ENCODE measurements at regions not wholly inside any gene's neighbourhood (a gene's known extent, or its start where the extent isn't known, plus 50 kb on each side); places are given as distances from the start of the nearest gene placed in this dataset.

GRCh38 chr3:84835366-84835765 lies 123.4 kb upstream of the CADM2 start:
- FAIRE-seq, result no peak

More at GRCh38 chr3:84835366-84835765, 123.4 kb upstream of the CADM2 start:
- Histone ChIP-seq H4K91ac (replicated peaks; ENCODE audit: insufficient read length, low read length) (no peak overlapping the region), H4K8ac (ENCODE audit: extremely low read depth, insufficient read depth, low read length) (no peak overlapping the region), H3K36me3 (ENCODE audit: control insufficient read depth in 2 of 4, insufficient read depth in 4 of 4, low read length in 3 of 4) (no peaks in the 10 kb centered on the region), H4K5ac (ENCODE audit: insufficient read length, low read depth, low read length) (no peak overlapping the region), H2BK15ac (ENCODE audit: low read length) (no peak overlapping the region), H3K79me2 (ENCODE audit: control insufficient read depth in 1 of 2, insufficient read depth in 2 of 2, low read length in 2 of 2) (no peaks in the 10 kb centered on the region), H2BK5ac (ENCODE audit: low read depth, low read length) (0 out of 2 replicates have a peak overlapping the region, but pooled peaks have one; percentile 31), H3K4me3 (ENCODE audit: extremely low read depth in 1 of 4, insufficient read depth in 2 of 4, low read depth in 3 of 4, low read length in 4 of 4) (peak overlapping the region in 1 of 4 experiments; percentile 7; a peak in 1 of 8 replicates), H3K14ac (ENCODE audit: insufficient read length) (no peak overlapping the region), H3K79me1 (ENCODE audit: low read depth, low read length) (no peaks in the 10 kb centered on the region), H2BK12ac (ENCODE audit: low read depth, low read length) (no peak overlapping the region), H3K27me3 (replicated peaks in 1 of 4; ENCODE audit: control insufficient read depth in 3 of 4, extremely low read depth in 1 of 4, insufficient read depth in 3 of 4, low read length in 3 of 4) (no peaks in the 10 kb centered on the region), H3K9ac (replicated peaks in 1 of 4; ENCODE audit: extremely low read depth in 1 of 4, low read depth in 3 of 4, low read length in 3 of 4) (no peak overlapping the region), H3K4ac (replicated peaks; ENCODE audit: insufficient read length, low read depth, low read length) (no peak overlapping the region), H2AFZ (ENCODE audit: low read length) (no peak overlapping the region), H3K18ac (ENCODE audit: extremely low read depth, low read length) (no peak overlapping the region), H4K20me1 (replicated peaks in 1 of 2; ENCODE audit: control insufficient read depth in 1 of 2, insufficient read depth in 2 of 2, low read length in 2 of 2) (no peaks in the 10 kb centered on the region), H3K23ac (ENCODE audit: insufficient read length) (no peak overlapping the region), H3K56ac (replicated peaks; ENCODE audit: insufficient read length, low read depth, low read length) (no peak overlapping the region), H3K4me2 (ENCODE audit: insufficient read depth in 1 of 2, low read depth in 2 of 2, low read length in 2 of 2) (no peak overlapping the region), H3K9me3 (ENCODE audit: insufficient read depth in 2 of 2, low read depth in 1 of 2, low read length in 1 of 2) (peaks cover 5 to 7% of the 10 kb centered on the region in 2 experiments; a peak in 2 of 4 replicates), H3K27ac (ENCODE audit: low read depth, low read length) (no peak overlapping the region; the same call in 1 of the 2 replicates), H3K4me1 (replicated peaks in 1 of 4; ENCODE audit: control insufficient read depth in 3 of 4, insufficient read depth in 4 of 4, low read length in 3 of 4) (peaks cover 0 to 9% (median 4%) of the 10 kb centered on the region in 4 experiments; a peak in 5 of 7 replicates), H2BK120ac (replicated peaks; ENCODE audit: low read depth, low read length) (no peak overlapping the region), H3K23me2 (ENCODE audit: low read depth, low read length) (no peaks in the 10 kb centered on the region), H2AK5ac (ENCODE audit: low read depth, low read length) (no peak overlapping the region), H2BK20ac (ENCODE audit: low read length) (no peak overlapping the region)
- CTCF ChIA-PET (ENCODE audit: partially characterized antibody), result interaction anchor here (1.5 kb wide), 1 partner anchor 13 kb away, joined by 3 read pairs; no protein-coding TSS in a partner anchor
- WGBS, 2 experiments (ENCODE audit: extremely low coverage in 1 of 2, insufficient coverage in 1 of 2, insufficient read length in 1 of 2, insufficient replicate concordance in 2 of 2, low coverage in 1 of 2, low lambda C conversion rate in 2 of 2, missing lambda C conversion rate in 1 of 2), result 97% methylated on average over 2 of the region's 2 CpGs; no CpG with 5 or more reads in 1 of the 2 experiments
- no peak for DNase-seq (ENCODE audit: low read depth in 1 of 2, low spot score in 2 of 2)
- TF ChIP-seq GABPA (IDR thresholded peaks at IDR 0.05; ENCODE audit: borderline replicate concordance, insufficient read depth, low read length) (no peak), RBBP5 (IDR thresholded peaks at IDR 0.05; ENCODE audit: borderline replicate concordance, low read depth, low read length) (no peak), CEBPB (IDR thresholded peaks at IDR 0.05; ENCODE audit: low read depth, low read length) (no peak), TEAD4 (IDR thresholded peaks at IDR 0.05; ENCODE audit: low read depth, low read length) (no peak), POLR2AphosphoS5 (IDR thresholded peaks at IDR 0.05; ENCODE audit: low read depth, low read length) (no peak), SIRT6 (IDR thresholded peaks at IDR 0.05; ENCODE audit: low read length) (no peak), POU5F1 (IDR thresholded peaks at IDR 0.05; ENCODE audit: low read depth, low read length) (no peak), CHD1 (IDR thresholded peaks at IDR 0.05; ENCODE audit: low read depth, low read length) (no peak), RFX5 (IDR thresholded peaks at IDR 0.05; ENCODE audit: borderline replicate concordance, low read depth, low read length) (no peak), MAFK (IDR thresholded peaks at IDR 0.05; ENCODE audit: low read depth, low read length) (no peak), SP2 (IDR thresholded peaks at IDR 0.05; ENCODE audit: low read length) (no peak), BRCA1 (IDR thresholded peaks at IDR 0.05; ENCODE audit: low read depth, low read length) (no peak)
- POLR2A ChIA-PET (ENCODE audit: partially characterized antibody), result no interaction called here
